HG03558 (cell line): ENCODE measurements at regions not wholly inside any gene's neighbourhood (a gene's known extent, or its start where the extent isn't known, plus 50 kb on each side); places are given as distances from the start of the nearest gene placed in this dataset.

Experiments used
- ATAC-seq: cut with Tn5 transposase; IDR thresholded peaks from one replicate; pipeline ENCODE4 v1.9.1; 2021; ENCODE audit warnings: moderate number of reproducible peaks; ENCODE audit not compliant: unreplicated experiment; ENCODE audit errors: extremely low read depth

- ATAC-seq: no peak
These were observed 196.0 kb upstream of the PSMD7 start for GRCh38 chr16:74100395-74101326.

DNA sequence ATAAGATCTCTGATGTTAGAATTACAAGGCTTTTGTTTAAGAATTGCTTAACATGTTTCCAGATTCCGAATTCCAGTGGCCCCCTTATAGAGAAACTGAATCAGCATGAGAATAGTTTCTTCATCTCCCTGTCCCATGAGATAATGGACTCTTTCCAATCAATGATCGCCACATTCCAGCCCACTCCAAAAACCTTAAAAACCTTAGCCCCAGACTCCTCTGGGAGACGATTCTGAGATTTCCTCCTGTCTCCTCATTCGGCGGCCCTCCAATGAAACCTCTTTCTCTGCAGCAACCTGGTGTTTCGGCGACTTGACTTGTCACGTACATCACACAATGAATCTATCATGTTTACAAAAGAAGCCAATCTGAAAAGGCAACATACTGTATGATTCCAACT, 197.1 kb upstream of the PSMD7 start:
- ATAC-seq: no peak

DNA sequence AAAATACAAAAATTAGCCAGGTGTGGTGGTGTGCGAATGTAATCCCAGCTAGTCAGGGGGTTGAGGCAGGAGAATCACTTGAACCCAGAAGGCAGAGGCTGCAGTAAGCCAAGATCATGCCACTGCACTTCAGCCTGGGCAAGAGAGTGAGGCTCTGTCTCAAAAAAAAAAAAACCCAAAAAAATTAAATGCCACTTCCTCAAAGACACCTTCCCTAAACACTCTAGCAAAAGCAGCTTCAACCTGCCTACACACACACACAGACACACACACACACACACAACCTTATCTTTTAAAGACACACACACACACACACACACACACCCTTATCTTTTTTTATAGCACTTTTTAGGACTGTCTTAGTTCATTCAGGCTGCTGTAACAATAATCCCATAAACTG, 201.7 kb upstream of the PSMD7 start:
- ATAC-seq: no peak

DNA sequence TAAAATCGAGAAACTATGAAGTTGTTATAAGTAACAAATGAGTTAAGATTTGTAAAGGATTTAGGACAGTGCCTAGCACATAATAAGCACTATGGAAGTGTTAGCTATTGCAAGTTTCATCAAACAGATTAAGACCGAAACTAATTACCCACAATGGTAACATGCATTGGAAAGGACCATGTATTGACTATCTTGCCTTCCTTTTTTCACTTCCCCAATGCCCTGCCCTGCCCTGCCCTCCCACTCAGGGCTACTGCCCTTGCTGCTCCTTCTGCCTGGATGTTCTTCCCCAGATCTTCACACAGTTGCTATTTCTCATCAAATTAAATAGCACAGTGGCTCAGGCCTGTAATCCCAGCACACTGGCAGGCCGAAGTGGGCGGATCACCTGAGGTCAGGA, 202.1 kb upstream of the PSMD7 start:
- no peak for ATAC-seq

- ATAC-seq: no peak
These were observed 204.3 kb upstream of the PSMD7 start for GRCh38 chr16:74092336-74092735.

DNA sequence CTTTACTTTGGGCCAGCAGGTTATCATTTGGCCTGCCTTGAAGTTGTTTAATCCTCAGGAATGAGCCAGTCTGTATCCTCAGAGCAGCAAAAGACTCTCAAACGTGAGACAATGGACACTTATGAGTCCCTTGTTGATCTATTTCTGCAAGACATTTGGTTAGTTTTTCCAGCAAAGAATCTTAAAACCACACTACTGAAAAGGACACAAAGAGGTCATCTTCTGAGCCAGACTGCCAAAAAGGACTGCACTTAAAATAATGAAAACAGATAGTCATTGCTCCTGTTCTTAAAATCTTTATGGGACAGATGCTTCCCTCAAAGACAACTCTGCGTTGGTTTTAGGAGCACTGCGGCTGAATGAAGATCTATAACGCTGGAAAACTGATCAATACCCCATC, 205.7 kb upstream of the PSMD7 start:
- no peak for ATAC-seq

- no peak for ATAC-seq
These were observed 213.1 kb upstream of the PSMD7 start for GRCh38 chr16:74083541-74083940.

GRCh38 chr16:74080311-74080710, 216.3 kb upstream of the PSMD7 start:
- no peak for ATAC-seq

DNA sequence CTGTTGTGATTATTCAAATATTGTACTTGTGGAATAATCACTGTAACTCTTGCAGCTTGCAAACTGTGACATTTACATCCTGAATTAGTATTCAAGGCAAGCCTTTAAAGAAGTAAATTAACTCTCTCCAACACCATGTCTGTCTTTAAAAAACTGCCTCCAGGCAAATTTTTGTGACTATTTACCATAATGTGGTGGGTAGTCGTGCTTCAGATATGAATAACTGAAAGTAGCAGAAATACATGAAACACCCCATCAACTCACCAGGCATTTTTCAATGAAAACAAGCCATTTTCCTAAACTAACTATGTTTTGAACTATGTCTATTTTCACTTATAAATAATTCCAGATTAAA, 217.4 kb upstream of the PSMD7 start:
- no peak for ATAC-seq

DNA sequence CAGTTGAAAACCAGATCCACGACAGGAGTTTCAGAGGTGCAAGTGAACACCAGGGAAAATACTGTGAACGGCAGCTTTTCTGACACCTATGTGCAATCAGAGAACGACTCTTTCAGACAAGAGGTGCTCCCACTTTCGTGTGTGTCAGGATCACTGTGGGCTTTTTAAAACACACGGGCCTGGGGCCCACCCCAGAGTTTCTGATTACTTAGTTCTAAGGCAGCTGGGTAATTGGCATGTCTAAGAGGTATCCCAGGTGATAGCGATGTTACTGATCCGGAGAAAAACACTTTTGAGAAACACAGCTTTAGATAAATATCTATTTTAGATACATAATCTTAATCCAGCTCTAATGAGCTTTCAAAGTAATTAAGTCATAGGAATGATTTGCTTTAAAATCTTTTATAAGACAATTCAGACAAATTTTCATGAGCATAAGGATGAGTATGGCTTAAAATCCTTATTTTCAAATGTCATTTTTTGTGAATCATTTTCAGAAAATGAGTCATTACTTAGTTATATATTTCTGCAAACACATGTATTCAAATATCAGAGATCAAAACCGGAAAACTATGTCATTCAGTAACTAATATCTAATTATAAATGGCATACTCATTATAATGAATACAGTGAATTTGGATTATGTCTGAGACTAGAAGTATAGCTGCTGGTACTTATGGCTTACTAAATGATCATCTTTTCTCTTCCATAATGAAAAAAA, 217.9 kb upstream of the PSMD7 start:
- no peak for ATAC-seq

DNA sequence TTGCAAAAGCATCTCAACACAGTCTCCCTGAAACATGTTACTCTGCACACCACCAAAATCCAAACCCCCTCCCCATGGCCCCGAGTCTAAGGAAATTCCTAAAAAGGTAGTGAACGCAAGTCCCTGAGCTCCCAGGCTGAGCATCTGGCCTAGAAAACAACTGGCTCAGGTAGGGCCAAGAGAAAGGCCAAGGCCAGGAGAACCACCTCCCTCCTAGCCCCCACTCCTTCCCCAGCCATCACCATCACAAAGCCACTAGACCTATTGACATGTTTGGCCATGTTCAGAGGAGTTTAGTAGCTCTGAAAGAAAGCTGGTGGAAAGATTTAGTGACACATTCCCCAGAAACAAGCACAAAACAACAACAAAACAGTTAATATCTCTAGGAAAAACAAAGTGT, 220.0 kb upstream of the PSMD7 start:
- no peak for ATAC-seq

GRCh38 chr16:74075393-74075792, 221.2 kb upstream of the PSMD7 start:
- ATAC-seq: no peak

DNA sequence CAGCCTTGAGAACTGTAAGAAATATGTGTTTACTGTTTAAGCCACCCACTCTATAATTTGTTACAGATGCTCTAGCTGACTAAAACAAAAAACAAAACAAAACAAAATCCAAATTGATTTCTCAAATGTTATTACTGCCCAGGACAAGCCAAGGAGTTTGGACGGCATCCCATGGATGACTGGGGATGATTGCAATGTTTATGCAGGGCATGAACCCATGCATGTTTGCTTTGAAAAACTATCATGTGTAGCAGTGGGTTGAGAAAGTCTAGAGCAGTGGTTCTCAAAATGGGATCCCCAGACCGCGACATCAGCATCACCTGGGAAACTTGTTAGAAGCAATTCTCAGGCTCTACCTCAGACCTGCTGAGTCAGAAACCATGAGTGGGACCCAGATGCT, 223.2 kb upstream of the PSMD7 start:
- no peak for ATAC-seq

DNA sequence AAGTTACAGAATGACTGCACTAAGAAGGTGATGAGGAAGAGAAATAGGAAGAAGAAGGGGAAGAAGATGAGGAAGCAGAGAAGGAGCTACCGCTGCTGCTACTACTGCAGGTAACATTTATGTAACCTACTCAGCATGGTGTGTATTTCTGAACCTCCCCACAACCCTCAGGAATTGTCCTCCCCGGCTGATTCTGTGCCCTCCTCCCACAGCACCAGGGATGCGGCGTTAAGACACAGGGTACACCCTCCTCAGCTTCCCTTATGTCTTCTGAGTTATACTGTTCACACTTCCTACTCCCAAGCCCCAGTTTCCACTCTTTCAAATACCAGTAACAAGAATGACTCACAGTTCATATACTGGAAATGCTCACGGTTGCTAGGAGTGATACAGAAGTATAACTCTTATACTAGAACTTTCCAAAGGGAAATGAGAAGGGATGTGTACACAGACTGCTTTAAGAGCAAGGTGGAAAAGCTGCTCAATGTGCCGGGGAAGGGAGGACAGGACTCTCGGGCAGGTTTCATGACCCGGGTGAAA, 224.5 kb upstream of the PSMD7 start:
- ATAC-seq: no peak

DNA sequence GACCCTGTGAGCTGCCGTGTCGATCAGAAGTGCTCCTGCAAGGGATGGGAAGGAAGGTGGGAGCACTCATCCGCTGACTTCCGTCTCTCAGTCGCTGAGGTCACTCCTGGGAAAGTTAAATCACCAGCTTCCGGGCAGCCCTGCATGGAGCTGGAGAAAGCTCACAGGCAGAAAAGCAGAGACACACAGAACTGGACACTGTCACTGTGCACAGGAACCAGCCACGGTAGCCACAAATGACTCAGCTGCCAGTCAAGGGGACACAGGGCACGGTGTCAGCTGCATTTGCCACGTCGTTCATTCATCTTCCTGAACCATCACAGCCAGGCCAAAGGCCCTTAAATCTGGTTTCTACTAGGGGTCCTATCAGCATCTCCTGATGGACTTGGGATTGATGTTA, 226.4 kb upstream of the PSMD7 start:
- no peak for ATAC-seq

DNA sequence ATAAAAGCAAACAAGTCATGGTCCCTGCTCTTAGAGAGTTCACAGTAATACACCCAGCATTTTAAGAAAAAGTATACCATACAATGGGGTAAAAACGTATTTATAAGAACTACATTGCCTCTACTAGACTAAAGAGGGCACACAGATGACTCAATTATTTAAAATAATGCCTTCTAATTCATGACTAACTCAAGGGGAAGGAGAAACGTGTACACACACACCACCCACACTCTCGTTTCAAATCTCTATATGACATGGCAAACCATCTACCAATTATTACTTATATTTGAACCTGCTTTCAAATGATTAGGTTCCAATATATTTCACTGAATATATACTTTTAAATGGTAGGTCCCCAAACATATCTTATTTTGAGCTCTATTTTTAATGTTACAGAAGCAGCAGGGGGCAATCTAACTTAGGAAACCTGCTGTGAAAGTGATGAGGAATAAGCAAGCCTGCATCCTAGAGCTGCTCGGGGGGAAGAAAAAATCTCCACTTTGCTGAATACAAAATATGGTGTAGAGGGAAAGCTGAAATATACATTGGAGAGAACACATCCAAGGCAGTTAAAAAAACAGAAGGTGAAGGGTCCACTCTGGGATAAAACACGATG, 232.4 kb upstream of the PSMD7 start:
- no peak for ATAC-seq

DNA sequence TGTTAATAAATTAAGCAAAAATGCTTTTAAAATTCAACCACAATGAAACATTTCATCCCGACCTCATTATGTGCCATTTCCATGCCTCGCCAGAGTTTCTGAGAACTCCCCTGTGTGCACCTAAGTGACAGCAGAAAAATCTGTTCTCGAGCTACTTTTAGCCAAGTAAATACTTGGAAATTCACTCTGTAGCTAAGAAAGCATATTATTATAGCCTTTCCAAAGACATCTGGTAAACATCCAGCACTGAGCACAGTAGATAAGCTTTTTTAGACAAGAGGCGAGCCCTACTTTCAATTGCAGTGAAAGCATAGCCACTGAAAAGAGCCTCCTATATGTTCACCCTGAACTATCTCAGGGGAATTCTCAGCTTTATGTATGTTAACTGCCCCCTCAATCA, 242.8 kb upstream of the PSMD7 start:
- no peak for ATAC-seq

DNA sequence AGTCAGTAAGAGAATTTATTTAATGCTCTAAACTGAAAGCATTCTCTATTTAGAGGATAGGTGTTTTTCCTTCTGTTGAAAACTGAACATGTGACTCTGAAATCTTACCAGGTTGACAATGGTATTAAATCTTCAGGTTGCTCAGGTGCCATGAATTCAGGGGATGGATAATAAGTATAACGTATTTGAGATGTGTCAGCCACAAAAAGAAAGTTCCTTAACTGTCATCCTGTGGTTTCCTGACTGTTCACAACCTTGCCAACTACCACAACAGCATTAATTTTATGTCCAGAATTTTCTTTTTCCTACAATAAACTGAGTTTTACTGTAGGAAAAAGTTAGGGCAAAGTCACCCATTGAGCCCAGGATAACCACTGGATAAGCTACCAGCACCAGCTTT, 243.3 kb upstream of the PSMD7 start:
- ATAC-seq: no peak

- ATAC-seq: no peak
These were observed 244.6 kb upstream of the PSMD7 start for GRCh38 chr16:74052016-74052415.

- ATAC-seq: no peak
These were observed 247.6 kb upstream of the PSMD7 start for GRCh38 chr16:74049027-74049426.

DNA sequence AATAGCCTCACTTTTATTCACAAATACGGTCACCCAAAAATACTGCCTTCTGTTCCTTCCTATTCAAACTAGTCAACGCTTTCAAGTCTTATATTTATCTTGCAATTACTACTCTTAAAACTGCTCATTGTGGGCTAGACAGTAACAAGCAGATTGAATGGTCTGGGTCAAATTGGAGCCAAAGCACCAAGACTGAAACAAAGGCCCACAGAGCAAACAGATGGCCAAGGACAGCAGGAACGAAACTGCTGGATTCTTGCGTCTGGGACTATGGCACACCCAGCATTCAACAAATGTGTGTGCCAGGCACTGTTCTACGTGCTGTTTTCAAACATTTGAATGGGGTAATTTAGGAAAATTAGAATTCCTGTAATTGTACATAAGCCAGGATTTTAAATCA, 250.1 kb upstream of the PSMD7 start:
- ATAC-seq: no peak
